H9 (cell line): ENCODE measurements at regions not wholly inside any gene's neighbourhood (a gene's known extent, or its start where the extent isn't known, plus 50 kb on each side); places are given as distances from the start of the nearest gene placed in this dataset.

Experiments used
- DNase-seq: peaks from one replicate; pipeline ENCODE4 v3.0.0-alpha.2; 2017
- H2AFZ ChIP-seq: one replicate; pipeline ENCODE4 v1.6.1; 2013; ENCODE audit warnings: mild to moderate bottlenecking, low read length, control low read depth, moderate library complexity
- H2AK5ac ChIP-seq: 2 replicates; pipeline ENCODE4 v1.6.1; 2013; ENCODE audit warnings: low read length, control low read depth, mixed read lengths; ENCODE audit not compliant: insufficient read length
- H2BK120ac ChIP-seq: one replicate; pipeline ENCODE4 v1.6.1; 2013; ENCODE audit warnings: low read depth, mild to moderate bottlenecking, low read length, control low read depth, inconsistent platforms; ENCODE audit not compliant: poor library complexity, severe bottlenecking
- H2BK12ac ChIP-seq: 2 replicates; pipeline ENCODE4 v1.6.1; 2013; ENCODE audit warnings: low read length, control low read depth, mixed read lengths, low read depth; ENCODE audit not compliant: insufficient read length
- H2BK15ac ChIP-seq: 2 replicates; pipeline ENCODE4 v1.6.1; 2013; ENCODE audit warnings: low read depth, low read length, control low read depth
- H2BK20ac ChIP-seq: one replicate; pipeline ENCODE4 v1.6.1; 2013; ENCODE audit warnings: low read depth, mild to moderate bottlenecking, low read length, control low read depth, inconsistent platforms; ENCODE audit not compliant: poor library complexity, severe bottlenecking
- H2BK5ac ChIP-seq: 2 replicates; pipeline ENCODE4 v1.6.1; 2013; ENCODE audit warnings: low read length, control low read depth, mixed read lengths; ENCODE audit not compliant: insufficient read length
- H3K14ac ChIP-seq: 2 replicates; pipeline ENCODE4 v1.6.1; 2013; ENCODE audit warnings: low read length, control low read depth; ENCODE audit not compliant: insufficient read depth
- H3K18ac ChIP-seq: 2 replicates; pipeline ENCODE4 v1.6.1; 2013; ENCODE audit warnings: low read depth, mild to moderate bottlenecking, mixed read lengths, low read length, control low read depth; ENCODE audit not compliant: insufficient read length
- H3K23ac ChIP-seq: 2 replicates; pipeline ENCODE4 v1.6.1; 2013; ENCODE audit warnings: low read length, control low read depth, mixed read lengths, low read depth; ENCODE audit not compliant: insufficient read length
- H3K23me2 ChIP-seq: 2 replicates; pipeline ENCODE4 v1.6.1; 2013; ENCODE audit warnings: low read depth, mild to moderate bottlenecking, mixed read lengths, low read length, control low read depth; ENCODE audit not compliant: insufficient read length, poor library complexity, severe bottlenecking
- H3K27ac ChIP-seq: 2 replicates; pipeline ENCODE4 v1.5.1; 2013; ENCODE audit warnings: low read length, control low read depth, mixed read lengths, low read depth; ENCODE audit not compliant: insufficient read length
- H3K27me3 ChIP-seq: 2 replicates; pipeline ENCODE4 v1.6.1; 2013; ENCODE audit warnings: low read length, control low read depth, inconsistent platforms; ENCODE audit not compliant: insufficient read depth
- H3K4ac ChIP-seq: 2 replicates; pipeline ENCODE4 v1.6.1; 2013; ENCODE audit warnings: low read depth, mild to moderate bottlenecking, control low read depth, inconsistent platforms, low read length, moderate library complexity
- H3K4me1 ChIP-seq: 2 replicates; pipeline ENCODE4 v1.6.1; 2013; ENCODE audit warnings: low read length, control low read depth, inconsistent platforms; ENCODE audit not compliant: insufficient read depth
- H3K4me2 ChIP-seq: 2 replicates; pipeline ENCODE4 v1.6.1; 2013; ENCODE audit warnings: low read length, control low read depth, mixed read lengths; ENCODE audit not compliant: insufficient read length, insufficient read depth
- H3K56ac ChIP-seq: 2 replicates; pipeline ENCODE4 v1.6.1; 2013; ENCODE audit warnings: low read depth, mild to moderate bottlenecking, mixed read lengths, low read length, control low read depth; ENCODE audit not compliant: insufficient read length
- H3K79me1 ChIP-seq: 2 replicates; pipeline ENCODE4 v1.6.1; 2013; ENCODE audit warnings: low read depth, mild to moderate bottlenecking, moderate library complexity, low read length, control low read depth, inconsistent platforms; ENCODE audit not compliant: insufficient read depth, poor library complexity, severe bottlenecking
- H3K79me2 ChIP-seq: 2 replicates; pipeline ENCODE4 v1.6.1; 2013; ENCODE audit warnings: low read length, control low read depth, inconsistent platforms; ENCODE audit not compliant: insufficient read depth
- H3K9ac ChIP-seq: 2 replicates; pipeline ENCODE4 v1.6.1; 2013; ENCODE audit warnings: low read length, control low read depth, mixed read lengths; ENCODE audit not compliant: insufficient read length; ENCODE audit errors: extremely low read depth
- H3K9me3 ChIP-seq: one replicate; pipeline ENCODE4 v1.6.1; 2013; ENCODE audit warnings: low read depth, low read length, inconsistent platforms; ENCODE audit not compliant: control insufficient read depth
- H3T11ph ChIP-seq: one replicate; pipeline ENCODE4 v1.6.1; 2013; ENCODE audit warnings: mild to moderate bottlenecking, low read length, control low read depth, inconsistent platforms
- H4K20me1 ChIP-seq: one replicate; pipeline ENCODE4 v1.6.1; 2013; ENCODE audit not compliant: control insufficient read depth, insufficient read length, insufficient read depth
- H4K5ac ChIP-seq: 2 replicates; pipeline ENCODE4 v1.6.1; 2013; ENCODE audit warnings: low read depth, mild to moderate bottlenecking, mixed read lengths, low read length, control low read depth; ENCODE audit not compliant: insufficient read length
- H4K8ac ChIP-seq: replicated peaks from 2 replicates; pipeline ENCODE4 v1.6.1; 2013; ENCODE audit warnings: low read length, control low read depth, mixed read lengths, low read depth; ENCODE audit not compliant: insufficient read length
- H4K91ac ChIP-seq: 2 replicates; pipeline ENCODE4 v1.6.1; 2013; ENCODE audit warnings: low read depth, mild to moderate bottlenecking, moderate library complexity, mixed read lengths, low read length, control low read depth; ENCODE audit not compliant: insufficient read length
- H3K27ac Mint-ChIP-seq, 3 experiments: 2 replicates in 2 of 3; 3 replicates in 1 of 3; pipeline ENCODE4 v1.8.0; 2020 to 2021; ENCODE audit warnings: mixed read lengths in 3 of 3, mild to moderate bottlenecking in 1 of 3, moderate library complexity in 1 of 3
- H3K27me3 Mint-ChIP-seq: 2 replicates; pipeline ENCODE4 v1.8.0; 2021; ENCODE audit warnings: low read depth, mild to moderate bottlenecking, moderate library complexity, mixed read lengths
- H3K36me3 Mint-ChIP-seq, 3 experiments: 2 replicates in 2 of 3; 3 replicates in 1 of 3; pipeline ENCODE4 v1.8.0; 2020 to 2021; ENCODE audit warnings: low read depth in 3 of 3, mixed read lengths in 3 of 3; ENCODE audit not compliant: insufficient read depth in 1 of 3
- H3K4me1 Mint-ChIP-seq, 2 experiments: 2 replicates each; pipeline ENCODE4 v1.8.0; 2020; ENCODE audit warnings: mixed read lengths in 2 of 2
- H3K4me3 Mint-ChIP-seq, 2 experiments: 2 replicates in 1 of 2; 3 replicates in 1 of 2; pipeline ENCODE4 v1.8.0; 2020 to 2021; ENCODE audit warnings: mild to moderate bottlenecking in 2 of 2, mixed read lengths in 2 of 2, moderate library complexity in 1 of 2
- H3K9me3 Mint-ChIP-seq, 2 experiments: 2 replicates in 1 of 2; 3 replicates in 1 of 2; pipeline ENCODE4 v1.8.0; 2020; ENCODE audit warnings: mild to moderate bottlenecking in 2 of 2, mixed read lengths in 2 of 2, moderate library complexity in 1 of 2
- CTCF ChIP-seq: fragments of 200-600 bp; sonication (generic); conservative IDR thresholded peaks from 3 replicates; pipeline ENCODE4 v1.8.0; 2021; ENCODE audit warnings: antibody characterized with exemption, mild to moderate bottlenecking
- WGBS: extraction: QIAGEN DNeasy Blood & Tissue Kit; methylation state at CpG from one replicate; pipeline ENCODE4 v1.1.7; 2013; ENCODE audit warnings: missing lambda C conversion rate, low lambda C conversion rate, mixed read lengths; ENCODE audit not compliant: insufficient read length; ENCODE audit errors: extremely low coverage; 5-methylcytosine and 5-hydroxymethylcytosine counted together

- H4K5ac ChIP-seq, result no peak overlapping the region
- no peak overlapping the region; a peak in 1 of 7 replicates for H3K27ac Mint-ChIP-seq
- H2BK12ac ChIP-seq, result no peak overlapping the region
- H3K56ac ChIP-seq, result no peak overlapping the region
- no peaks in the 10 kb centered on the region for H3K79me1 ChIP-seq
- H3K4me1 ChIP-seq, result no peaks in the 10 kb centered on the region
- H2AK5ac ChIP-seq, result no peak overlapping the region
- no peak for DNase-seq
- no peak overlapping the region for H4K8ac ChIP-seq
- H3K4me1 Mint-ChIP-seq, result peaks cover 6 to 10% of the 10 kb centered on the region in 2 experiments
- no peak overlapping the region for H2BK5ac ChIP-seq
- no peak overlapping the region for H2BK15ac ChIP-seq
- H3K27ac ChIP-seq, result no peak overlapping the region
- H3K27me3 Mint-ChIP-seq, result no peaks in the 10 kb centered on the region; the same call in 1 of the 2 replicates
- no peak overlapping the region for H3K18ac ChIP-seq
- no peak overlapping the region for H3T11ph ChIP-seq
- no peak for TF ChIP-seq CTCF
- no peaks in the 10 kb centered on the region for H3K36me3 Mint-ChIP-seq
- no peak overlapping the region for H3K14ac ChIP-seq
- H3K9ac ChIP-seq, result no peak overlapping the region
- H2BK20ac ChIP-seq, result no peak overlapping the region
- no peak overlapping the region for H4K91ac ChIP-seq
- no peaks in the 10 kb centered on the region for H3K23me2 ChIP-seq
- H2AFZ ChIP-seq, result no peak overlapping the region
- H2BK120ac ChIP-seq, result no peak overlapping the region
- no peaks in the 10 kb centered on the region for H3K27me3 ChIP-seq
- H3K4me3 Mint-ChIP-seq, result no peak overlapping the region
- H3K4me2 ChIP-seq, result no peak overlapping the region
- no peak overlapping the region for H3K23ac ChIP-seq
- H4K20me1 ChIP-seq, result no peaks in the 10 kb centered on the region
- no peaks in the 10 kb centered on the region for H3K79me2 ChIP-seq
- no peak overlapping the region for H3K4ac ChIP-seq
- WGBS, result no CpG with 5 or more reads among the region's 4 CpGs
- H3K9me3 Mint-ChIP-seq, result no peaks in the 10 kb centered on the region
- no peaks in the 10 kb centered on the region for H3K9me3 ChIP-seq
Observed at GRCh38 chr2:43035922-43036321, 190.5 kb downstream of the ZFP36L2 start.
